HG02798 (cell line): ENCODE measurements at regions not wholly inside any gene's neighbourhood (a gene's known extent, or its start where the extent isn't known, plus 50 kb on each side); places are given as distances from the start of the nearest gene placed in this dataset.
A peak's percentile ranks its signal among the peaks of the same experiment; 100 is the strongest.

Source experiments
- ATAC-seq: cut with Tn5 transposase; IDR thresholded peaks from one replicate; pipeline ENCODE4 v1.9.1; 2021; ENCODE audit warnings: mild to moderate bottlenecking; ENCODE audit not compliant: unreplicated experiment, poor library complexity

DNA sequence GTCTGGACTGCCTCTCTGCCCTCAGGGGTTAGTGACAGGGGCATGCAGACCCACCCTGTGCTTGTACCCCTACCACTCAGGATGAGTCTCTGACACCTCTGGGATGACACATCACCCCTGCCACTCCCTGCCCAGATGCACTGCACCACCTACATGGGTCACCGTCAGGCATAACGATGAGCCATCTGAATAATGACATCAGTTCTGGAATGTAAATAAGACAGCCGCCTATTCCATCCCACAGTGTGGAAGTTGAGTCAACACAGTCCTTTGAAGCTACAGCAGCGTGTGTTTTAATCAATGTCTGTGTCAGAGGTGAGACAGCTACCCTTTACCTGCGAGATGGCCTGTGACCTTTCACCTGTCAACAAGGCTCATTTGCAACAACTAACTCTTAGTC, 268.7 kb upstream of the ARRDC4 start:
- no peak for ATAC-seq

DNA sequence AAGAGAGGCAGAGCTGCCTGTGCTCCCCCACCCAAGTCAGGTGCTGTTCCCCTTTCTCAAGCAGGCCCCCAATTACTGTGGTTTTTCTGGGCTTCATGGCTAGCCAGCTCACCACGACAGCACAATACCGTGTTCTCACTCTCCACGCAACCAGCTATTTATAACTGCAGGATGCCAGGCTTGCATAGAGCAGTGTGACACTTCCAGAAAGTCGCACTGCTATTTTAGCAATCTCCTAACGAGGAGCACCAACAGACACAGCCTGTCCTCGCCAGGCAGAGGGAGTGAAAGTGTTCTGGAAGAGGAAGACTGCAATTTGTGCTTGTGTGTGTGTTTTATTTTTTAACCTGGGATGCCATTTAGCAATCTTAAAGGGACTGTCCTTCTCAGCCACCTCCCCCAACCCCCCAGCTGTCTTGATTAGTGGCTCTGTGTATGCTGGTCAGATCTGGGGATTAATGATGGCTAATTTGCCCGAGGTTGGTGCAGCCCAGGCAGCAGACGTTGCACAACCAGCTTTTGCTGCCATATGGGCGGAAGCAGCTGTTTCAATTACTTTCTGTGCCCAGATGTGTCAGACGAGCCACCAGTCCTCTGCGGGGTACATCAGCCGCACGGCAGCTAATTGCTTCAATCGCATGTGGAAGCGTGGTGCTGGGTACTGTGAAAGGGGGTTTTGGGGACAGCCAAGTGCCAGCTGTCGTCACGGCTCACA, 268.0 kb upstream of the ARRDC4 start:
- no peak for ATAC-seq

GRCh38 chr15:97694456-97694855, 266.0 kb upstream of the ARRDC4 start:
- ATAC-seq: no peak

GRCh38 chr15:97703400-97703799, 257.1 kb upstream of the ARRDC4 start:
- no peak for ATAC-seq

DNA sequence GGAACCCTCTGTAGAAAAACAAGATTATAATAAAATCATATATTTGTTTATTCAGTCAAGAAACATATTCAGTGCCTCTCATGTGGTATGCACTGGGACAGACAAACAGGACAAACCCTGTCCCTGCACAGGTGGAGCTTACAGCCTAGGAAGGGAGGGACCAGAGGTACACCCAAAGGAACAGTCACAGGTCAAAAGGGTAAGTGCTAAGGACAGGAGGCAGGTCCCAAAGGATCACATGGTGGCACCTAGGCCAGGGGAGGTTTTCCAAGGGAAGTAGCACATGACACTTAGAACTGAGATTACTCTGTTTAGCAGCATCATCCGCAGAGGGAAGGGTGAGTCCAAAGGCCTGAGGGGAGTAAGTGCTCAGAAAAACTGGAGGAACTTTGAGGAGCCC, 254.4 kb upstream of the ARRDC4 start:
- no peak for ATAC-seq

- no peak for ATAC-seq
Measured at GRCh38 chr15:97708252-97708651, 252.3 kb upstream of the ARRDC4 start.

DNA sequence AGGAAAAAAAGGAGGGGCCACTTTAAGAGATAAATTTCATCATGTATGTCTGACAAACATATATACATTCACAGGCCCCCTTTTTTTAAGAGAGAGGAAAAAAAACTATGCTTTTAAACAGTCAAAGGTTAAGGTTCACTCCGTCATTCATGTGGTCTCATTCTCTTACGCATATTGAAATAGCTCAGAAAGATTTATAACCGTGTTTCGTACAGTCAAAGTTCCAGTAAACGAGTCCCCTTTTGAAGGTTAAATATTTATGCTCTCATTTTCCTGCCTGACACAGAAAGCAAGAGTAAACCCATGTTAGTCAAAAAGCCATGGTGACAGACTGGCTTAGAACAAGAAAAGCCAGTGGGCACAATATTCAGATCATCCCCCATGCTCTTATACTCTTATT, 248.0 kb upstream of the ARRDC4 start:
- ATAC-seq: no peak

- no peak for ATAC-seq
Measured at GRCh38 chr15:97717806-97718205, 242.7 kb upstream of the ARRDC4 start.

DNA sequence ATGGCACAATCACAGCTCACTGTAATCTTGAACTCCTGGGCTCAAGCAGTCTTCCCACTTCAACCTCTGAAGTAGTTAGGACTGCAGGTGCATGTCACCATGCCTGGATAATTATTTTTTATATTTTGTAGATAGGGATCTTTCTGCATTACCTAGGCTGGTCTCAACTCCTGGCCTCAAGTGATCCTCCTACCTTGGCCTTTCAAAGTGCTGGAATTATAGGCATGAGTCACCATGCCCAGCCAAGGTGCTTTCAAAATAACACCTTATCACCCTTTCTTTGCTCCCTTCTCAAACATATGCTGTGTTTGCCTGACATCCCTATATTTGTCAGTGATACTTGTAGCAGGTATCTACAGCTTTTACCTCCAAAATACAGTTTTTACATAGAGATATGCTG, 242.0 kb upstream of the ARRDC4 start:
- ATAC-seq: no peak

DNA sequence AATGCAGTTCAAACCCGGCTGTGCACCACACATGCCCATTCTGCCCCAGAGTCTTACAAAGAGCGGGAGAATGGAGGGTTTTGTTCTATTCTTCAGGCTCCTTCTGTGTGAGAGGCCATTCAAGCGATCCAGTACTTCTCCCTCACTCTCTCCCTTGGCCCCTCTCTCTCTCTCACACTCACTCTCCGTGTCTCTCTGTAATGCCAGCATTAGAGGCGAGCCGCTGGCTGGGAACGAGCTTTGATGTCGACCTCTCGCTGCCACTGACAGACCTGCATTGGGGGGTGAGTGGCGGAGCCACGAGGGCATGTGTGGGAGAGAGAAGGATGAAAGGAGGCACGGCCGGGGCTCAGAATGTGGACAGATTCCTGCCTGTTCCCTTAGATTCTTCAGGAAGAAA, 231.7 kb upstream of the ARRDC4 start:
- no peak for ATAC-seq

- ATAC-seq: no peak
Measured at GRCh38 chr15:97729270-97729669, 231.2 kb upstream of the ARRDC4 start.

GRCh38 chr15:97730315-97730714, 230.2 kb upstream of the ARRDC4 start:
- ATAC-seq: no peak

DNA sequence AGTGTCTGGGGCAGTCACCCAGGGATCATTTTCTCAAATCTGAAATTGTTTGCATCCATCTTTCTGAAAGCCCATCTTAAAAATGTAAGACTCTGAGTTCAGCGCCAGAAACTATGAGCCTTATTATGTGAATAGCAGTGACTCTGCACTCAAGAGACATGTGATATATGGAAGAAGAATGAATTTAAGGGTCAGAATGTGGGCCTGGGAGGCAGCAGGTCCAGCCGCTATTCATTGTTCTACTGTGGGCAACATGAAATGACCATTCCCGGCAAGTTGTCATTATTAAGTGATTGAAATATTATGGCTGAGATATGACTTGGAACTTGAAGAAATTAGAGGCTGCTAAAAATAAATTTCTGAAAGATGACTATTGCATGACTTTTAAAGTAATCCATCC, 228.6 kb upstream of the ARRDC4 start:
- ATAC-seq: no peak

- no peak for ATAC-seq
Measured at GRCh38 chr15:97733373-97733772, 227.1 kb upstream of the ARRDC4 start.

DNA sequence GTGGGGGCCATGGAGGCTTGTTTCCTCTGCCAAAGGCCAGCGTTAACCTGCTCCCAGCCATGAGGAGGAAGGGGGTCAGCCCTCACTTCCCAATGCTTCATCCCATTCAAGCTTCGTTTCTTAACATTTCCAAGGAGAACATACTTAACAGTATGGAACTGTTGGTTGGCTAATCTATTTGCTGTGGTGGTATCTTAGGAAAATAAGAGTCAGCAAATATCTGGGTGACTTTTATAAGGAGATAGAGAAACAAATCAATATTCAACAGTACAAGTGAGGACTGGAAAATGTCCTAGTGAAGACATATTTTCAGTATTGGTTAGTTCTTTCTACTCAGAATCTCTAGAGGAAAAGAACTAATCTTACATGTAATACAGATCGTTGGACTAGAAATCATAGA, 223.8 kb upstream of the ARRDC4 start:
- no peak for ATAC-seq

DNA sequence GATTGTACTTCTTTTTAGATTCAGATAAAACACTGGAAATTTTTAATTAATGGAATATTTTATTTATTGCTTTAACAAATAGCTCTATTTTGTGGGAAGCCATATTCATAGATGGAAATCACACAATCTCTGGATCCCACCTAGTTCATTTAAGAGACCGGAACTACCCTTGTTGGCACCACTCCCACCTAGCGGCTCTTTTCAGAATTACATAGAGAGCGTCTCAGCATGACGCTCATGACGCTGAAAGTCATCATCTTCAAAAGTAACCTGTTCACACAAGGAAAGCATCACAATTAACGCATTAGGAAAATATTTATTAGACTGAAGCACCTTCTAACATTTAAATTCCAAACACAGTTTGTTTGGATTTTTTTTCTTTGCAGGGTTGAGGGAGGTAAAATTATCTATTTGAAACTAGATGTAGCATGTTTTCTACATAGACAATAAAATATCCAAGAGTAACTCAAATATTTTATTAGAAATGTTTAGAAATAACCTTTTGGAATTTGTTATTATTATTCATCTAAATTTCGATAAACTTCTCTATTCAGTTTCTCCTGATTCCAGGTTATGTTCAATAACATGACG, 214.9 kb upstream of the ARRDC4 start:
- ATAC-seq: peak; percentile 91

GRCh38 chr15:97747342-97747741, 213.2 kb upstream of the ARRDC4 start:
- ATAC-seq: no peak

DNA sequence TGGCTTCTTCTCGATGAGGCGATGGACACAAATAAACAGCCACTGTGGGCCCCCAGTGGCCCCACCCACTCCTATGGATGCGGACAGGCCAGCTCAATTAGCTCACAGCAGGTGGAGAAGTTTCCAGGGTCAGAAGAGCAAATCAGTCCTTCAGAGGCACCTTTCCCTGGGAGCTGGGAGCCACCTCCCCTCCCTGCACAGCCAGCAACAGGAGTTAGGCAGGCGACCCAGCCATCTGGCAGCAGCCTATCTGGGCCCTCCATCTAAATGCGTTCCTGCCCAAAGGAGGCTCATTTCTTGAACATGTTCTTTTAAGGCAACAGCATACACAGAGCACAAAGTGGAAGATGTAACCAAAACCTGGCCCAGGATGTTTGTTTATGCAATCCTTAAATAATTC, 211.9 kb upstream of the ARRDC4 start:
- no peak for ATAC-seq

- no peak for ATAC-seq
Measured at GRCh38 chr15:97750060-97750459, 210.4 kb upstream of the ARRDC4 start.

DNA sequence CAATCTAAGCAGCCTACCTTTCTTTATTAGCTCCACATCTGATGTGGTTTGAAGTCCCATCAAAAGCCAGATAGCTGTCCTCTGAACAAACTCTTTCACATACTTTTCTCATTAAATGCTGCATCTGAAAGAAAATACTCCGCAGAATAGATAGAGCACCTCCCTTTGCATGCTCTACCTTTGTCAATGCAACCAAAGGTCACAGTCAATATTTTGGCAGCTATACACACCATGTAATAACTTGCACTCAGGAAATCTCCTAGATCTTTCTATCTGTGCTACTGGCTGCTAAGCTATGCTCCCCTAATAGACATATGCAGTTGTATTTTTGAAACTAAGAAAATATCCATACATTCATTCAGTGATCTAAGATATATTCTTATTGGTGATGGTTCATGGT, 204.8 kb upstream of the ARRDC4 start:
- no peak for ATAC-seq

DNA sequence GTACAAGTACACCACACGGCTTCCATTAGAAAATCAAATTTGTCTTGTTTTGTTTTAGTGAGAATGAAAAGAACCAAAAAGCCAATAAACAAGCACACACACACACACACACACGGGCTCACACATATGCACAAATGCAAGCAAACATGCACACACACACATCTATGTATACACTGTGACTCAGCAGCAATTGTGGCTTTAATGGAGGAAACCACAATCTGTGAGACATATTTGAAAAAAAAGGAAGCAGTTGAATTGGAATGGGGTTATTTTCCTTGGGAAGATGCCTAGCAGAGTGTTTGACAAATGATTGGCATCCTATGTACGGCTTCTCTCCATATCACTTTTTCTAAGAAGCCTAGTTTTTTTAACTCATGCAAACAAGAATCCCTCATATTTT, 201.1 kb upstream of the ARRDC4 start:
- no peak for ATAC-seq

DNA sequence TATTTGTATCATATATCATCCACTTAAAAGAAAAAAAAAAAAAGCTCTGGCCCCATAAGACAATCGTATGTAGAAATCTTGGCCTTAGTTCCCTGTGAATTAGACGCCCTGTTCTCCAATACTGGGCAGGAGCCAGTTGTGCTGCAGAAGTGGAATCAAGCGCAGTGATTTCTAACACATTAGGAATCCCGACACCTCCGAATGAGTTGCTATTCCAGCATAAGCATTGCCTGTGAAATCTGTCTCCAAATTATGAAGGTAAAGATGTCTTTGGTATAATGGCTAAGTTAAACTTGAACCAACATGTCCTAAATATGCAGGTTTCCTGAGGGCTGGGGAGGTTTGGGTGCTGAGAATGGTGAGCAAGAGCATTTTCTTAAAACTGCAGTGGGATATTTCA, 199.4 kb upstream of the ARRDC4 start:
- no peak for ATAC-seq
